ENCODE measurements at regions not wholly inside any gene's neighbourhood (a gene's known extent, or its start where the extent isn't known, plus 50 kb on each side); places are given as distances from the start of the nearest gene placed in this dataset.

- TF ChIP-seq CTCF (IDR thresholded peaks at IDR 0.05) (no peak), ZFX (IDR thresholded peaks at IDR 0.05; ENCODE audit: borderline replicate concordance) (no peak)
These were observed 259.7 kb downstream of the CMPK2 start for GRCh38 chr2:6605836-6606505.

Data from 22Rv1 (cell line).